ENCODE measurements at regions not wholly inside any gene's neighbourhood (a gene's known extent, or its start where the extent isn't known, plus 50 kb on each side); places are given as distances from the start of the nearest gene placed in this dataset.

- TF ChIP-seq CTCF (IDR thresholded peaks at IDR 0.05; ENCODE audit: low read depth, low read length) (no peak), EZH2phosphoT487 (IDR thresholded peaks at IDR 0.05; ENCODE audit: low read depth) (no peak)
Measured at GRCh38 chr9:108133101-108133500, 643.5 kb upstream of the KLF4 start.
